ENCODE measurements at regions not wholly inside any gene's neighbourhood (a gene's known extent, or its start where the extent isn't known, plus 50 kb on each side); places are given as distances from the start of the nearest gene placed in this dataset.
"Not testable (repeated sequence)": the region's sequence is repeated elsewhere in the genome, so short reads cannot be mapped to it uniquely, and the experiment has no call there.

DNA sequence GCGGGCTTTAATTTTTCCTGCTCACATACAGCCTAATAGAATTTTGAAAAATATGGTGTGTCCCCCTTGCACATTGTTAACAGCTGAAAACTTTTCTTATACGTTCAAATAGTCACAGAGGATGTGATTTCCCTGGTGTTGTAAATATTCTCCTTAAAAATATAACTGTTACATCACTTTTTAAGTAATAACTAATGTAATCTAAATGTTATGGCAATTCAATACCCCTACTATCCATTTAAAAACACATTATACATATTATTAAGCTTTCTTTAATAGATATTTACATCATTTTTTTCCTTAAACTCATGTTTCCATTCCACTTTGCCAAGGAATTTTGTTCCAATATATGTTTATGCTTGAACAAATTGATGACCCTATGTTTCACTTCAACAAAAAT lies 85.5 kb upstream of the S1PR1 start:
- DNase-seq: no peak

DNA sequence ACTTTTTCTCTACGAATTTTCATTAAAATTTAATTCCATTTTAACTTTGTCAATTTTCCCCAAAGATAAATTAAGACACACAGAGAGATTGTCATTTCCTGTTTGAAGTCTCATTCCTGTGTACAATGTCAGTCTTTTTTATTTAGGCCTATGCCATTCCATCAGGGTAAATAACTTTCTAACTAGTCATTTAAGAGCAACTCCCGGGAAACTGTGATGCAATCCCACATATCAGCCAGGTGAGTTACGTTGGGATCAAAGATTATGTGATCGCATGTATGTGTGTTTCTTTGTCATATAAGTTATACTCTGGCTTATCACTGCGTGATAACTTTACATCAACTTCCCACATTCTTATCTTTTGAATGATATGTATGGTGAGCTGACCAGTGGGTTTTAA lies 86.1 kb upstream of the S1PR1 start:
- no peak for DNase-seq

DNA sequence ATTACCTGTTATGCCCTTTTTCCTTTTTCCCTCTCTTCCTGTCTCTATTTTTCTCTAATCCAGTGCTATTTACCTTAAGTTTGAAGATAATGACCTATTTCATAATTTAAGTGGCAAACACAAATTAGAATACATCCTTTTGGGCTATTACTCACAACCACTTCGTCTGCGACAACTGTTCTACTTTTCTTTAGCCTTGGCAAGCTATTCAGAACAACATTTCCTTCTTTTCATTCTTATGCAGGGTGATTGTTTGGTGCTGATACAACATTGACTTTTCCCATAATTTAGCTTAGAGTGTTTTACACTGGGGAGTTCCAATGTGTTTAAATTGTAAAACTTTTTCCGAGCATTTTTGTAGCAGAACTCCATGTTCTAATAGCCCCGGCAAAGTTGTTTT lies 86.6 kb upstream of the S1PR1 start:
- DNase-seq: no peak

DNA sequence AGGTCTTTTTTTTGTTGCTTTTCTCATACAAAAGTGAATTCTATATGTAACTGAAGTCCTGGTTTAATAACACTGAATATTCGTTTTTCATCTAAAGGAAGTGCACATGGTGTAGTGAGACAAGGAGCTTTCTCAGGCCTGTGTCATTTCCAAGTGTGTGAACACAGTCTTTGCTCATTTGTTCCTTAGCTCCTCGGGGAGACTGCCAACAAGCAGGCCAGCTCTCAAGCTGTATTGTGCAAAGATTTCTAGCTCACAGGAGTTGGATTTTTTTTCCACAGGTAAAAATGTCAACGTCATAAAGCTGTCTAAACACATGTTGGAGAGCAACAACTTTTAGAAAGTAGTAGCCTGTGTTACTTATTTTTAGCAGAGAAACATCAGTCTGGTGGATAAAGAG lies 87.8 kb upstream of the S1PR1 start:
- DNase-seq: no peak

DNA sequence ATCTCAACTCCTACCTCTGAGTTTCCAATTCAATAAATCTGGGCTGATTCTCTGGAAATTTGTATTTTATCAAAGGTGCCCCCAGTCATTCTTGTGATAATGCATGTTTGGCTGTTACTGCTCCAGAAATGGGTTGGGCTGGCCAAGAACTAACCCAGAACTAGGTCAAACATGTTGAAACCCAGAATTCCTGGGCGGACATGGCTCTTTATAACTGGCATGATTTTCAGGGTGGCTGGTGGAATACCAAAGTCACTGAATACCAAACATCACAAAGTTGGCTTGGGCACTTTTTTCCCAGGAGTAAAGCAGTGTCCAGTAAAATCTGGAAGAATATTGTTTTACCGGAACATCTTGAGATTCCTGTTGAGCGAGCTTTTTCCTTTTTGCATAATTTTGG lies 89.4 kb upstream of the S1PR1 start:
- no peak for DNase-seq

DNA sequence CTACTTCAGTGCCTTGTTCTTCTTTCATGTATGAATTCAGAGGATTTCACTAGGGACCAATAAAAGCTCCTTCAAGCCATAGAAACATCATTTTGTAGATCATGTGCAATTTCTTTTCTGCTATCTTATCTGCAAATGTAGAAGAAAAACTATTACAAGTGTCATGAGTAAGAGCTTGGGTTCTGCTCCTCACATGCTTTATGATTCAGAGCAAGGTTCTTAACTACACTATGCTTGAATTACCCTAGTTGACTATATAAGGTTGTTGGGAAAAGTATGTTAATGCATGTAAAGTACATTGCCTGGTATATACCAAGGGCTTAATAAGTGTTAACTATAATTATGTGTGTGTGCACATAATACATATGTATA lies 91.4 kb upstream of the S1PR1 start:
- no peak for DNase-seq

DNA sequence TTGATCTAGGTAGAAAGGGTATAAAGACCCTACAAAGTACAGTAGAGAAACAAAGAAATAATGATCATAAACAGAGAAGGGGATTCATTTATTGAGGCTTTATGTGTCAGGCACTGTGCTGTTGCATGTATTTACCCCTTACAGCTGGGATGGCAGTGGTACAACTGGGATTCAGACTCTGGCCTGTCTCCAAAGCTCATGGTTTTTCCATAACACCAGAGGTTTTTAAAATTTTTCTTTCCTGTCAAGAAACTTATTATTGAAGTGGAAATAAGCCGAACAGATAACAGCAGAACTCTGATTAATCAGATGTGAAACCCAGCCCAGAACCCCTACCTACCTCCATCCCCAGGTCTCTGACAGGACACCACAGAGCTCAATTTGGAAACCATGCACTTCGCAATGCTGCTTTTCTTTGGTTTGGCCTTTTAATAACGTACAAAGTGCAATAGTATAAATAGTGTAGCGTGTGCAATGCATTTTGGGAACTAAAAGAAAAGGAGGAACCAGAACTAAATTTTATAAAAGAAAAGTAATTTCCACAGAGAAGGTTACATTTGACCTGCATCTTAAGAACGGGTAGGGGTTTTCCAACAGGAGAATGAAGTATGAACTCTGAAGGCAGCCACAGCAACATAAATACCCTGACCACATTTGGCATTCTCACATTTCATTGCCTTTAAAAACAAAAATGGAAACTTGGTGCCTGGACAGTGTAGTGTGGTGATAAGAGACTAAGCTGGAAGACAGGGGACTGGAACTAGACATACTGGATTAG lies 92.0 kb upstream of the S1PR1 start:
- DNase-seq: no peak

DNA sequence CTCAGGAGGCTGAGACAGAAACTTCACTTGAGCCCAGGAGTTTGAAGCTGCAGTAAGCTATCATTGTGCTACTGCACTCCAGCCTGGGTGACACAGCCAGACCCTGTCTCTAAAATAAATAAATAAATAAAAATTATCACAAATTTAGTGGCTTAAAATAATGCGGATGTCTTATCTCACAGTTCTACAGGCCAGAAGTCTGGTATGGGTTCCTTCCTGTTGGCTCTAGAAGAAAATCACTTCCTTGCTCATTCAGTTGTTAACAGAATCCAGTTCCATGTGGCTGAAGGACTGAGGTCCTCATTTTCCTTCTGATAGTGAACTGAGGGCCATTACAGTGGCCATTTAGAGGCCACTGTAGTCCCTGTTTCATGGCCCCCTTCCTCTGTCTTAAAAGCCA lies 94.6 kb upstream of the S1PR1 start:
- no peak for DNase-seq

DNA sequence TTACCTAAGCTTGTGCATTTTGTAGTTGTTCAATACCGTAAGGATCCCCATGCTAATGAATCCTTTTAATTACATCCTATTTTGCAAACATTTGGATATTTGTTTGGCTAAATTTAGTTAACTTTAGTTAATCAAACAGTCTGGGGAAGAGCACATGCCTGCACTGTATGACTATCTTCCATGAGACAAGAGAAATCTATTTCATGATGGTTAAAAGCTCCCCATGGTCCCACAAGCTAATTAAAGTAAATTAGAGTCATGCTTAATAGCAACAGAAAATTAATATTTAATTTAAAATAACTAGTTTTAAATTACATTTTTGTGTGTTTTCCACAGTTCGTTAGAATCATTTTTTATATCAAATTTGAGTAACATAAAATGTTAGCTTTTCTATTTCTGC lies 95.4 kb upstream of the S1PR1 start:
- DNase-seq: no peak

DNA sequence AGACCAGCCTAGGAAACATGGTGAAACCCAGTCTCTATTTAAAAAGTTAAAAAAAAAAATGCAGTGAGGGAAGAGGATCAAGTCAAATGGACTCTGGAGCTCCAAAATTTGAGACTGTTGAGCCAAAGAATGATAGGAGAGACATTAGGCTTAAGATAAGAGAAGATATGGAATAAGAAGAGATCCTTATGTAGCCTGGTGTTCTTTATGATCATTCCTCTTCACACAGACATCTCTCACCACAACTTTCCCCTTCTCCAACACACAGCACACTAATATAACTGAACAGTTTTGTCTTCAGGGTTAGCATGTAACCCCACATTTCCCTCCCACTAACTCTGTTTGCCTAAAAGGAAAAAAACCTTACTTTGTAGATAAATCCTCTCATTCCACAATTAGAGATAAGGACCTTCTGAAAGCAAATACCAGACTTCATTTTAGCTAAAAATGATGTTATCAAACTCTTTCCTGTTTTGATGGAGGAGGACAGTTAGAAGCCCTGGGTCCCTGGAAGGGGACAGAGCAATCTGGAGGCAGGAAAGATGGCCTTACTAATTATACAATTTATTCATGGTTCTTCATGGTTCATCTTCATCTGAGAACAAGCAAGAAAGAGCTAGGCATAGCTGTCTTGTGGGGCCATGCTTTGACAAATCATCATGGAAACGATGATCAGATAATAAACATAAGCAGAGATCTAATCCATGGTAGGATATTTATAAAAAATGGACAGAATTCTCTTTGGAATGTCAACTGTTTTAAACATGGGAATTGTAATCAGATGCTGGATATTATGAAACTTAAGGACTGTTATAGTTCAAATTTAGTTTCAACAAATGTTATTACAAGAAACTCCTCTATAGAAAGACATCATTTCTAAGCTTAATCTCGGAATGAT lies 96.7 kb upstream of the S1PR1 start:
- no peak for DNase-seq

DNA sequence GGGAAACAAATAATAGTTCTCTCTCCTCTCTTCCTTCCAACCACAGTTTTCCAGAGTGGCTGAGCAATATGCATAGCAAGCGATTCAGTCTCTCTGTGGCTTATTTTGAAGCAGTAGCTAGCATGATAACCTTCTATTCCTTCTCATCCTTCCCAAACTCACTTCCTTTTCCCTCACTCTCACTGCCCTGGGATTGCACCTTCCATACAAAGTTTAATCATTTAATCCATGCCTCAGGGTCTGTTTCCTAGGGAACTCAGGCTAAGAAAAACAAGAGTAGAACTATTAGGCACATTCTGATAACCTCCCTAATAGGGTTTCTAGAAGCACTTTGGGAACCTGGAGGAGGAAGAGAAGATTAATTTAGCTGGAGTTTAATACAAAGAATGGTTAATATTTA lies 97.7 kb upstream of the S1PR1 start:
- no peak for DNase-seq

DNA sequence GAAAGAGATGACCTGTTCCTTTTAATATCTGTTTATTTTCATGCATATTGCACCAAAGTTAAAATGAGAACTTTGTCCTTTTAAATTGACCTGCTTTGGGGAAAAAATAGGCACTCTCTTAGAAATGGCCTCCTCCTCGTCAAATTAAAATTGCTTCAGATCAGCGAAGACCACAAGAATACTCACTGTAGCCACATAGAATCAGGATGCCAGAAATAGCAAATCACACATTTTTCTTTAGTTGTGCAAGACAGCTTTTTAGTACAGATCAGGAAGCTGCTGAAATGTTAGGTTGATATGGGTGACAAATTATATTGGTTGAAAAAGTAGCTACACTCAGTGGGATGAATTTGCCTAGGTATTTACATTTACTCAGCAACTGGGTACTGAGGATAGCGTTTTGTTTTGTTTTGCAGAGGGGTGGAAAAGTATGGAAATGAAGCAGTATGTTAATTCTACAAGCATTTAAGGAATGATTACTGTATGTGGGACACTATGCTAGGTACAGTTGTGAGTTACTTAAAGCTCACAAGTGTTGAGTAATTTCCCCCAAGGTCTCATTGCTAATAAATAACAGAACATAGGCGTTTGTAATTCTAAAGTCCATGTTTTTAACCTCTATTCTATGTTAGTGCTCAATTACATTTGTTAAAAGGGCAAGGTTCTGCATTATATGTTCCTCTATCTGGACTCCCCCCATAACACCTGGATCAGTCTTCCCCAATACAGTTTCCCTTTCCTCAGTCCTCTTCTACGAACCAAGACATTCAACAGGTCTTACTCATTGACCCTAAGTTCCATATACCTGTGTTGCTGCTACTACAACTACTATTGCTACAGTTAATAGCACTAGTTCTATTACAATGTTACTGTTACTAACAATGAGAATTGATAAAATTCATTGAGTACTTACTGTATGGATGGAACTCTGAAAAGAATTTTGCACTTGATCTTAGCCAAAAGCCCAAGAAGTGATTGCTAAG lies 99.4 kb upstream of the S1PR1 start:
- DNase-seq: no peak

DNA sequence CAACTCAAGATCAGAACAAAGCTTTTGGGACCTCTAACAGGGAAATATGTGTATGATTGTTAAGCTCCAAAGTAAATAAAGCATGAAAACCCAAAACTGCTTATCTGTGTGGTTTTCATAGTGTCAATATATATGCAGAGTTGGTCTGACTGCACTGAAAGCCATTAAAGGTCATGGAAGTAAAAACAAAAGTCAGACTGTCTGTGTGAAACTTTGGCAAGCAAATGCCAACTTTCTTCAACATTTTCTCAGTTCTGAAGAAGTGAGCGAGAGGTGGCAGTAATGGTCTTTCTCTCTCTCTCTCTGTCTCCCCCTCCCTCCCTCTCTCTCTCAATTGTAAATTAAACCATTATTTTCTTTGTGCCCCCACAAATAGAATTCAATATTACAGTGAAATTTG lies 100.1 kb upstream of the S1PR1 start:
- no peak for DNase-seq

DNA sequence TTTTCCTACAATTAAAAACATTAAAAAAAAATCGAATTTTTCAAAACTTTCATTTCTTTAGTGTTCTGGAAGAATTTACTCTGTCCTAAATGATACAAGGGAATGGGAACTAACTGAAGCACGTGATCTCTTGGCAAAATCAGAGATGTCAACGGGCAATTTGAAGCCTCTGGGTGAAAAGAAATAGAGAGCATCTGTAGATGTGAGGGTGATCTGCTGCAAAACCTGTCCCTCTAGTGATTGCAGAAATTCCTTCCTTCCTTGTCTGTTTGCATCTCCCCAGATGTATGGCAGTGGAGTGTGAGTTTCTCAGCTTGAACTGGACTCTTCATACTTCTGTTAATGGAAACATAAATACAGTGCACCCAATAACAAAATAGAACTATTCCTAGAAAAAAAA lies 100.5 kb upstream of the S1PR1 start:
- DNase-seq: no peak

DNA sequence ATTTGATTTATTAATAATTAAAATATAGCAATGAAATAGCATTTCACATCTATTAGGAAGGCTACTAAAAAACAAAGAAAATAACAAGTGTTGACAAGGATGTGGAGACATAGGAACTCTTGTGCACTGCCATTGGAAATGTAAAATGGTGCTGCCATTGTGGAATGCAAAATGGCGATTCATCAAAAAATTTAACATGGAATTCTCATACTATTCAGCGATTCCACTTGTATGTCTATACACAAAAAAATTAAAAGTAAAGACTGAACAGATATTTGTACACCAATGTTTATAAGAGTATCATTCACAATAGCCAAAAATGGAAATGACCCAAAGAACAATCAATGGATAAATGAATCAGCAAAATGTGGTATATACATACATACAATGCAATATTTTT lies 101.3 kb upstream of the S1PR1 start:
- DNase-seq: no peak

DNA sequence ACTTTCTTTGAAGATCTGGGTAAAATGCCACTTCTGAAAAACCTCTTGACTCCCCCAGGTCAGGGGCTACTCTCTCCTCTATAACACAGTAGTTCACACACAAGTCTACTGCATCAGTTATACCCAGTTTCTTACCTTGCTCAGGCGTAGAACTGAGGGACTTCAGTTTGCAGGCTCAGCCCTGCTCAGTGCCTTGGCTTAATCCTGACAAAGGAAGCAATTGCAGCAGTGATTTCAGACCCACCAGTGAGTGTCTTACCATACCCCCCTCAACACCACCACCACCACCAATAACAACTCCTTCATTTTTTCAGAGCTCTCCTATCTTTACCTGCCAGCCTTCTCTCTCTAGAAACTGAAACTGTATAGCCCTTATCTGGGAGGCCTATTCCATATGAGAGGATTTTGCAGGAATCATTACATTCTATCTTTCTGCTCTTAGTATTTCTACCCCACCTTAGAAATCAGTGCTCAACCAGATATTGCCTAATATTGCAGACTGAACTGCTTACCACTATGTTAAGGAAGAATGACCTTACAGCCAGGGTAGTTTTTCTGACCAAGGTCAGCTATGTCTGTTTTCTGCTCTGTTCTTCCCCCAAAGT lies 105.5 kb upstream of the S1PR1 start:
- no peak for DNase-seq

DNA sequence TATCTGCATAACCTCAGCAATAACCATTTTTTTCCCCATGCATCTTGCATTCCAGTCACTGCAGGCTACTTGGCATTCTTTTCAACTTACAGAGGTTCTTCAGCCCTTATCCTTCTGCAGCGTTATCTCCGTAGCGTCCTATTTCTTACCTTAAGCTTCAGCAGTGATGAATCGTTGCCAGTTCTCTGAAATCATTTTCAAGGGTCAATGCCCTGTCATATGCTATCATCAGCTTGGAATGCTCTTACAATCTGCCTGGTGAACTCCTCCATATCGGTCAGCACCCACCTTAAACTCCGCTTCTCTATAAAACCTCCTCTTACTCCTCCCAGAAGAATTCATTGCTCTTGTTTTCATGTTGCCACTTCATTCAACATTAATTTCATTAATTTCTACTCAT lies 105.1 kb upstream of the DPH5 start:
- no peak for DNase-seq

DNA sequence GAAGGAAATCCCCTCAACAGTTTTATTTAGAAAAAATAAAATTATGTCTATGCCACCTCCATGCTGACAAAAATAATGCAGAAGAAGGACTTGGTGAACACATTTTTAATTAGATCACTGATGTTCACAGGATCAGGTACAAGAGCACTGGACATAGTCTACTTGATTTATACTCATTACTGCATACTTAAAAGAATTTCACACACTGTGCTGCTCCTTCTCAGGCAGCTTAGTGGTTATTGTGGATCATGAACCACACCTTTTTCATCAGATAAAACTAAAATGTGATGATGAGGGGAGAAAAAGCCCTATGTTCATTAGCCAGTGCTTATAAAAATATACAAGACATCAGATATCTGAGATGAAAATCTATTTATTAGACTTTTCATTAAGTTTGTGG lies 103.3 kb upstream of the DPH5 start:
- no peak for DNase-seq

DNA sequence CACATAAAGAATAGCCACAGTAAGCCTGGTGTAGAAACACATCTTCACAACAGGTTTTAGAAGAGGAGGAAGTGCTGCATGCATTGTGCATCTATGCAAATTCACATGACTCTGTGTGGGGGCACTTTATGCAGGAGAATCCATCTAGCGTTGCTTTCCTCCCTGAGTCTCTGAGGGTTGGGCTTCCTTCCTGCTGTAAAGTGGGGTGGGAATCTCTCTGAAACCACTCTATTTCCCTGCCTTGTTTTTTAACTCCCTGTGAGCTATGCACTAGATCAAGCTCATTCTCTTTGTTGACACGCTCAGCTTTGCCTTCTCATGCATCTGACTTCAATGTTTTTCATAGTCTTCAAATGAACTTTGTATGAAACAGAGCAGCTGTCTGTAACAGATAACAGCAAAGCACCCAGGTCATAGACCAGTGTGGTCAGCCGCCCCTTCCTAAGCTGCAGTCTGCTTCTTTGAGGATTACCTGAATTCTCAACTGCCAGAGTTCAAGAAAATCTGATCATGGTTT lies 102.7 kb upstream of the DPH5 start:
- no peak for DNase-seq

DNA sequence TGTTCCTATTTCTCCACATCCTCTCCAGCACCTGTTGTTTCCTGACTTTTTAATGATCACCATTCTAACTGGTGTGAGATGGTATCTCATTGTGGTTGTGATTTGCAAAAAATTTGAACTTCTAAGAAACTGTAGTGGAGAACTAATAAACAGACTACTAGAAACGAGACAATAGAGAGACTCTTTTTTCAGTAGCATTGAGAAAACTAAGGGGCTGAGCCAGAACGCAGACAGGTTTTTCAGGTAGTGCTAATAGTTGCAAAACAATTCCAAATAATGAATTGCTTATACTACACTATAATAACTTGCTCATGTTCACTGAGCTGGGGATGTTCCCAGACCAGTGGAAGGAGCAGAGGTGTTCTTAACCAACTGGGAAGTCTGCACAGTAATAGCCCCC lies 98.8 kb upstream of the DPH5 start:
- no peak for DNase-seq

DNA sequence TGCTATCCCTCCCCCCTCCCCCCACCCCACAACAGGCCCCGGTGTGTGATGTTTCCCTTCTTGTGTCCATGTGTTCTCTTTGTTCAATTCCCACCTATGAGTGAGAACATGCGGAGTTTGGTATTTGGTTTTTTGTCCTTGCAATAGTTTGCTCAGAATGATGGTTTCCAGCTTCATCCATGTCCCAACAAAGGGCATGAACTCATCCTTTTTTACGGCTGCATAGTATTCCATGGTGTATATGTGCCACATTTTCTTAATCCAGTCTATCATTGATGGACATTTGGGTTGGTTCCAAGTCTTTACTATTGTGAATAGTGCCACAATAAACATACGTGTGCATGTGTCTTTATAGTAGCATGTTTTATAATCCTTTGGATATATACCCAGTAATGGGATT lies 98.3 kb upstream of the DPH5 start:
- not testable (repeated sequence) for DNase-seq

DNA sequence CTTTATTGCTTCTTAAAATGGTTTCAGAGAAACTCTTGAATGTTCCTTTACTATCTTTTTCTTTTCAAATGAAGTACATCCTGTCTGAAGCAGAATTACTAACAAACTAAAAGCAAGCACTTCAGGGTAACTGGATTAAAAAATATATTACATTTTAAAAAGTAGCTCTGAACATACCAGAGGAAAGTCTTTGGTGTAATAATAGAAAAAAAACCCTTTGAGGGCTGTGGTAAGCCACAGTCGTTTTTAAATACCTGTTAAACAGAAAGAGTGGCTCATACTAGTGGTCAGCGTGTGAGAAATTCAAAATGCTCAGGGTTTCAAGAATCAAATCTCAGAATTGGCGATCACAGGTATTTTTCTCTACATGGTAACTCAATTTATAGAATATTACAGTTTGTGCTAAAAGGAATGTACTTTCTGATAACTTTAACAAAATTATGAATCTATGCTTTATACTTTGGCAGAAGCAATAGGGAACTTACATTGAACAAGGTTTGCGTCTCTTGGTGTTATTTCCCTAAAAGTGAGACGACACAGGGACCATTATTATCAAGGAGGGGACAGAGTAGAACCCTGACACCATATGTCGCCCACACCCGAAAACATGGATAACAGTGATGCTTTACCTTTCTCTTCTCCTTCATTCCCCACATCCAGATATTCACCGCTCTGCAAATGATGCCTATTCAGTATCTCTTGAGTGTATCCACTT lies 97.0 kb upstream of the DPH5 start:
- no peak for DNase-seq

Measured in activated CD8-positive, alpha-beta memory T cell treated with anti-CD3 and anti-CD28 coated beads, Interleukin-2, amount 50 U/mL, for 48 hours (primary cell).